GM12878 (cell line): ENCODE measurements at regions not wholly inside any gene's neighbourhood (a gene's known extent, or its start where the extent isn't known, plus 50 kb on each side); places are given as distances from the start of the nearest gene placed in this dataset.

Experiments
- ATAC-seq: fragments of 200-7000 bp; cut with Tn5 transposase; 3 replicates; pipeline ENCODE4 v1.9.1; 2020; ENCODE audit warnings: mild to moderate bottlenecking, moderate library complexity
- BruUV-seq: library from RNA; stranded (reverse); fragments of 400-500 nt; replicated peaks from 2 replicates; lab custom pipeline; 2021; lab: Mats Ljungman, UMichigan
- CTCF ChIA-PET: fragments of 300-600 bp; sonication (Branson Sonifier 250); formaldehyde crosslinking; extraction: SDS; loops from one replicate; lab custom pipeline; 2021; ENCODE audit warnings: inconsistent platforms; lab: Yijun Ruan, JAX
- POLR2A ChIA-PET: fragments of 350-600 bp; formaldehyde crosslinking; extraction: SDS; loops from one replicate; lab custom pipeline; 2021; ENCODE audit warnings: inconsistent platforms; lab: Charles Lee
- RAD21 ChIA-PET: fragments of 300-600 bp; sonication (Branson Sonifier 250); formaldehyde crosslinking; loops from one replicate; lab custom pipeline; 2023; ENCODE audit warnings: antibody characterized with exemption; ENCODE audit not compliant: unreplicated experiment; lab: Charles Lee
- SMC1A ChIA-PET: fragments of 300-600 bp; sonication (Branson Sonifier 250); formaldehyde crosslinking; loops from one replicate; lab custom pipeline; 2023; ENCODE audit not compliant: unreplicated experiment, uncharacterized antibody; lab: Charles Lee
- DNase-seq: peaks from one replicate; pipeline ENCODE4 v3.0.0-alpha.2; 2011; ENCODE audit warnings: low read depth, low spot score
- FAIRE-seq: peaks from 3 replicates; lab custom pipeline; 2011; peaks lifted over from hg19 to GRCh38; lab: Jason Lieb, UNC
- H2AFZ ChIP-seq: 2 replicates; pipeline ENCODE4 v1.6.0; 2011; ENCODE audit warnings: low read depth, low read length, control low read depth; ENCODE audit not compliant: control insufficient read depth
- H3K27ac ChIP-seq: 2 replicates; pipeline ENCODE4 v1.5.1; 2011; ENCODE audit warnings: control low read depth; ENCODE audit not compliant: control insufficient read depth, insufficient read depth
- H3K27me3 ChIP-seq, 2 experiments: replicated peaks in 1 of 2; 2 replicates each; pipeline versions ENCODE4 v1.6.0 to v1.6.1; 2011; ENCODE audit warnings: low read length in 1 of 2; ENCODE audit not compliant: control insufficient read depth in 2 of 2, insufficient read depth in 2 of 2
- H3K36me3 ChIP-seq, 2 experiments: 2 replicates each; pipeline ENCODE4 v1.5.1; 2011; ENCODE audit warnings: low read length in 1 of 2; ENCODE audit not compliant: control insufficient read depth in 2 of 2, insufficient read depth in 2 of 2
- H3K4me1 ChIP-seq: 2 replicates; pipeline ENCODE4 v1.6.1; 2011; ENCODE audit warnings: mild to moderate bottlenecking, low read length, moderate library complexity, mixed read lengths; ENCODE audit not compliant: control insufficient read depth, insufficient read depth
- H3K4me2 ChIP-seq: 2 replicates; pipeline ENCODE4 v1.6.0; 2011; ENCODE audit warnings: control low read depth; ENCODE audit not compliant: control insufficient read depth, insufficient read depth
- H3K4me3 ChIP-seq: fragments of 200-600 bp; sonication (generic); 2 replicates; pipeline ENCODE4 v1.5.1; 2016
- H3K79me2 ChIP-seq: 2 replicates; pipeline ENCODE4 v1.6.0; 2011; ENCODE audit warnings: low read length; ENCODE audit not compliant: control insufficient read depth, insufficient read depth
- H3K9ac ChIP-seq: 2 replicates; pipeline ENCODE4 v1.8.0; 2011; ENCODE audit warnings: low read length, control low read depth, mixed read lengths; ENCODE audit not compliant: control insufficient read depth, insufficient read depth
- H3K9me3 ChIP-seq: replicated peaks from 3 replicates; pipeline ENCODE4 v1.5.1; 2011; ENCODE audit warnings: mild to moderate bottlenecking, low read length; ENCODE audit not compliant: control insufficient read depth, insufficient read depth
- H4K20me1 ChIP-seq: 2 replicates; pipeline ENCODE4 v1.6.0; 2011; ENCODE audit not compliant: control insufficient read depth, insufficient read depth
- EZH2 ChIP-seq: IDR thresholded peaks from 2 replicates; pipeline ENCODE4 v1.6.1; 2012; ENCODE audit warnings: low read depth, mild to moderate bottlenecking, control low read depth, inconsistent platforms, low read length, borderline replicate concordance; ENCODE audit not compliant: control insufficient read depth
- HDAC2 ChIP-seq: fragments of 200-600 bp; sonication (generic); IDR thresholded peaks from 2 replicates; pipeline ENCODE4 v1.6.1; 2017
- HDAC6 ChIP-seq: fragments of 200-600 bp; sonication (generic); IDR thresholded peaks from one replicate; pipeline ENCODE4 v1.8.0; 2017; ENCODE audit warnings: antibody characterized with exemption; ENCODE audit not compliant: unreplicated experiment
- MEF2B ChIP-seq: fragments of 450-650 bp; IDR thresholded peaks from 2 replicates; pipeline ENCODE4 v1.6.1; 2018; ENCODE audit warnings: mild to moderate bottlenecking, moderate library complexity; ENCODE audit not compliant: partially characterized antibody, poor library complexity, severe bottlenecking
- RELB ChIP-seq: fragments of 450-650 bp; IDR thresholded peaks from 2 replicates; pipeline ENCODE4 v1.6.1; 2017; ENCODE audit warnings: low read depth, mild to moderate bottlenecking, moderate library complexity
- SPI1 ChIP-seq: IDR thresholded peaks from 2 replicates; pipeline ENCODE4 v1.6.1; 2011; ENCODE audit warnings: low read depth, mild to moderate bottlenecking, low read length, moderate library complexity, borderline replicate concordance; ENCODE audit not compliant: insufficient read depth
- USF2 ChIP-seq: IDR thresholded peaks from 2 replicates; pipeline ENCODE4 v1.6.1; 2011; ENCODE audit warnings: low read depth, low read length, improper control_type of control experiment, borderline replicate concordance
- ZNF384 ChIP-seq: IDR thresholded peaks from 2 replicates; pipeline ENCODE4 v1.6.1; 2012; ENCODE audit warnings: low read depth, mild to moderate bottlenecking, low read length, improper control_type of control experiment, borderline replicate concordance
- whole genome bisulfite sequencing: methylation state at CpG from one replicate; pipeline ENCODE4 v1.1.6; 2016; ENCODE audit warnings: low lambda C conversion rate; ENCODE audit not compliant: insufficient replicate concordance, insufficient coverage; ENCODE audit errors: missing lambda C conversion rate; 5-methylcytosine and 5-hydroxymethylcytosine counted together
- in situ Hi-C: fragments of 300-500 bp; cut with MboI; formaldehyde crosslinking; loops from 9 replicates; pipeline ENCODE4 v1.14.3; 2018; ENCODE audit warnings: mixed read lengths
- intact Hi-C: fragments of 100-400 bp; cut with micrococcal nuclease; formaldehyde crosslinking; loops from one replicate; pipeline ENCODE4 v1.14.2; 2022; ENCODE audit not compliant: unreplicated experiment

- TF ChIP-seq USF2: no peak
These were observed 876.6 kb downstream of the TUSC7 start (continued) for GRCh38 chr3:117586161-117586560.

GRCh38 chr3:117587416-117587815 is 877.8 kb downstream of the TUSC7 start:
- BruUV-seq: no TSS peak
- in situ Hi-C loops: no loop called here

More at GRCh38 chr3:117587416-117587815, 877.8 kb downstream of the TUSC7 start:
- Histone ChIP-seq H3K79me2 (no peaks in the 10 kb centered on the region), H3K27me3 (no peaks in the 10 kb centered on the region), H3K36me3 (no peaks in the 10 kb centered on the region), H4K20me1 (no peaks in the 10 kb centered on the region), H3K4me2 (no peak overlapping the region), H3K9ac (no peak overlapping the region), H3K4me1 (no peaks in the 10 kb centered on the region), H2AFZ (no peak overlapping the region), H3K27ac (no peak overlapping the region), H3K9me3 (no peaks in the 10 kb centered on the region), H3K4me3 (no peak overlapping the region)
- no peak for TF ChIP-seq EZH2
- no peak for TF ChIP-seq SPI1
- TF ChIP-seq ZNF384: no peak
- no peak for TF ChIP-seq HDAC6
- TF ChIP-seq RELB: no peak
- no peak for TF ChIP-seq HDAC2
- no peak for TF ChIP-seq MEF2B
- DNase-seq (no peak), ATAC-seq (no peak), FAIRE-seq (no peak)
- intact Hi-C loops: no loop called here
- ChIA-PET CTCF (no interaction called here), SMC1A (no interaction called here), RAD21 (no interaction called here), POLR2A (no interaction called here)
- WGBS: 8% methylated on average over 2 of the region's 2 CpGs
